Glutamatergic neuron (in vitro differentiated cells): ENCODE measurements at regions not wholly inside any gene's neighbourhood (a gene's known extent, or its start where the extent isn't known, plus 50 kb on each side); places are given as distances from the start of the nearest gene placed in this dataset.

Experiments
- DNase-seq: peaks from one replicate; pipeline ENCODE4 v3.0.0; 2022
- H3K27ac Mint-ChIP-seq: one replicate; pipeline ENCODE4 v1.8.0; 2020; ENCODE audit warnings: mild to moderate bottlenecking, mixed read lengths, inconsistent platforms; ENCODE audit not compliant: unreplicated experiment
- H3K27me3 Mint-ChIP-seq: one replicate; pipeline ENCODE4 v1.8.0; 2020; ENCODE audit warnings: mild to moderate bottlenecking, moderate library complexity, mixed read lengths, inconsistent platforms; ENCODE audit not compliant: unreplicated experiment
- H3K36me3 Mint-ChIP-seq: one replicate; pipeline ENCODE4 v1.8.0; 2020; ENCODE audit warnings: mild to moderate bottlenecking, mixed read lengths, inconsistent platforms; ENCODE audit not compliant: unreplicated experiment
- H3K4me1 Mint-ChIP-seq: one replicate; pipeline ENCODE4 v1.8.0; 2020; ENCODE audit warnings: mild to moderate bottlenecking, low read depth, mixed read lengths, inconsistent platforms; ENCODE audit not compliant: unreplicated experiment
- H3K4me3 Mint-ChIP-seq: one replicate; pipeline ENCODE4 v1.8.0; 2020; ENCODE audit warnings: mild to moderate bottlenecking, mixed read lengths, inconsistent platforms; ENCODE audit not compliant: unreplicated experiment
- H3K9me3 Mint-ChIP-seq: one replicate; pipeline ENCODE4 v1.8.0; 2020; ENCODE audit warnings: mild to moderate bottlenecking, moderate library complexity, mixed read lengths, inconsistent platforms; ENCODE audit not compliant: unreplicated experiment
- CTCF ChIP-seq: fragments of 200-600 bp; sonication (generic); IDR thresholded peaks from one replicate; pipeline ENCODE4 v1.5.0; 2021; ENCODE audit not compliant: partially characterized antibody, unreplicated experiment

DNA sequence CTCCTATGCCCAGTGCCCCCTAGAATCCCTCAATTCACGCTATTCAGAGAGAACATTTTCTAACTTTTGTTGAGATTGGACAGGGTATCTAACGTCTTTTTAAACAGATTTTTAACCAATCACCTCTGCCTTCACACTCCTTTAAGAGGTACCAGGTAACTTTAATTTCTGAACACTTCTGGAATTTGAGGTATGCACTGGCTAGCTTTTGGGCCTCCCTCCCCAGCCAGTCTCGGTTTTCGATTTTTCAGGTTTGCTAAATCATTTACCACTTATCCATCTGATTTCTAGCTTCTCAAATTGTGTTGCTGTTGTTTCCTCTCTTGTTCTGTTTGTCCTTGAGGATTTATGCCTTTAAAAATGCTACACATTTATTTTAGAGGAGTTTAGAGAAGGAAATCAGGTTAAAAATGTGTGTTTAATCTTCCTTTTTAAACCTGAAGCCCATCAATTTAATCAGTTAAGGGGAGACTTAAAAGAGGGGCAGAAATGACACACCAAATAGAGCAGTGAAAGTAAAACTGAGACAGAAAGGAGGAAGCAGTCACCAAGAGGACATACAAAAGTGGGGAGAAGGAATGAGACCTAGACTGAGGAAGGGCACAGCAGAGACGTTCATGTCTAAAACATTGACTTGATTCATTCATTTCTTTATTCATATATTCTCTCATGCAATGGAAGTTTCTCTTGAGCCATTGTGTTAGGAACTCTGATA is 139.6 kb upstream of the HTR2A start:
- Mint-ChIP-seq H3K4me3 (no peak overlapping the region), H3K9me3 (no peaks in the 10 kb centered on the region), H3K36me3 (no peaks in the 10 kb centered on the region), H3K27ac (no peak overlapping the region), H3K27me3 (no peaks in the 10 kb centered on the region), H3K4me1 (no peaks in the 10 kb centered on the region)
- TF ChIP-seq CTCF, result no peak
- no peak for DNase-seq

- Mint-ChIP-seq H3K36me3 (no peaks in the 10 kb centered on the region), H3K27ac (no peak overlapping the region), H3K4me3 (no peak overlapping the region)
Observed at GRCh38 chr13:47033216-47033615, 136.4 kb upstream of the HTR2A start.

DNA sequence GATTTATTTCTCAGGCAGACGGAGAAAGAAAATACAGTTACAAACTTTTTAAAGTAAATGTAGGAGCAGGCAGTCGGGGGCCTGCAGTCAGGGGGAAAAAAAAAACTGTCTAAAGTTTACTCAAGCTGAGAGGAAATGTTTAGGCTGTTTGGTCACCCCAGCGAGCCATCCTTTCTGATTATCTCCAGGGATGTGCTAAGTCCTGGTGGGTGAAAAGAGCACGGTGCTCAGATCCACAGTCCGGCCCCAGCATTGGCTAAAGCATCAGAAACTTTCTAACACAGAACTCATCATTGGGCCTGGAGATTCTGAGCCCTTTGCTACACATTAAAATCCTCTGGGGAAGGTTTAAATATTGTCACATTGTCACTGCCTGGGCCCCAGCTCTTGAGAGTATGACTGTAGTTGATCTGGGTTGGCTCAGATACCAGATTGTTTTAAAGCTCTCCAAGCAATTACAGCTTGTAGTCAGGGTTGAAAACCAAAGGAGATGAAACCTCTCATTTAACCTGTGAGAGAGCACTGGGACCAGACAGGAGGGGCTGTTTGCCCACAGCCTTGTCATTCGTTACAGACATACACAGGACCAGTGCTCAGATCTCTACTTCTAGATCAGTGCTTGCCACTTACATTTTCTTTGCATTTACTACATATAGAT is 131.1 kb upstream of the HTR2A start:
- no peak for TF ChIP-seq CTCF
- H3K9me3 Mint-ChIP-seq, result no peaks in the 10 kb centered on the region
- DNase-seq, result no peak
- H3K27ac Mint-ChIP-seq, result no peak overlapping the region
- no peaks in the 10 kb centered on the region for H3K4me1 Mint-ChIP-seq
- no peaks in the 10 kb centered on the region for H3K36me3 Mint-ChIP-seq
- H3K4me3 Mint-ChIP-seq, result no peak overlapping the region
- H3K27me3 Mint-ChIP-seq, result no peaks in the 10 kb centered on the region

More at GRCh38 chr13:47033216-47033615, 136.4 kb upstream of the HTR2A start:
- no peaks in the 10 kb centered on the region for H3K4me1 Mint-ChIP-seq
- H3K9me3 Mint-ChIP-seq, result no peaks in the 10 kb centered on the region
- no peak for TF ChIP-seq CTCF
- no peaks in the 10 kb centered on the region for H3K27me3 Mint-ChIP-seq
- DNase-seq, result no peak

DNA sequence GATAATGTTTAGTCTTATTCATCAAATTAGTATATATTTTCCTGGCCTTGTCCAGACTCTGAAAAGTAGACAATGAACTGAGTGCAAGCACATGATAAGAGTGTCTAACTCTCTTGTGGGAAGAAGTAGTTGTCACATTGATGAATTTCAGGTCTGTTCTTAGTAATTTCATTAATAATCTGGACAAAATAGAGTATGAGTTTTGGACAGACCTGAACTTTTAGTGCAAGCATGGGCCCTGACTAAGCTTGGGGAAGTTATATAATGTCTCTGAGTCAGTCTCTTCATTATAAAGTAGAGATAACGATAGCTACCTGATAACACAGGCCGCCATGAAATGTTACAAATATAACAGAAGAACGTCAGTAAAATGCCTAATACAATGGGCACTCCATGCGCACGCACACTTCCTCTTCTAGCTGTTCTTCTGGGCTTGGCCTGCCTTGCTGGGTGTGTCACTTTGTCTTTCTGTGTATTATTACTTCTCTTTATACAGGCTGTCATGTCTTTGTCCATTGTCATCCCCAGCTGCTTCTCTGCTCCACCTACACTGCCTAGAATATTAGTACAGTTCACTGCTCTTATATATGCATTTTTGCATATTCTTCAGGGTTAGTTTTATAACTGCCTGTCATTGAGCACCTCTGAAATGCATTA is 129.1 kb upstream of the HTR2A start:
- no peak overlapping the region for H3K4me3 Mint-ChIP-seq
- no peaks in the 10 kb centered on the region for H3K27me3 Mint-ChIP-seq
- no peaks in the 10 kb centered on the region for H3K36me3 Mint-ChIP-seq
- no peak for DNase-seq
- H3K27ac Mint-ChIP-seq, result peak overlapping the region; percentile 14
- H3K9me3 Mint-ChIP-seq, result no peaks in the 10 kb centered on the region
- H3K4me1 Mint-ChIP-seq, result no peaks in the 10 kb centered on the region
- TF ChIP-seq CTCF, result no peak

GRCh38 chr13:47019977-47020376 is 123.1 kb upstream of the HTR2A start:
- Mint-ChIP-seq H3K4me1 (no peaks in the 10 kb centered on the region), H3K9me3 (no peaks in the 10 kb centered on the region), H3K4me3 (no peak overlapping the region), H3K36me3 (no peaks in the 10 kb centered on the region), H3K27ac (no peak overlapping the region), H3K27me3 (no peaks in the 10 kb centered on the region)
- DNase-seq, result no peak
- TF ChIP-seq CTCF, result no peak
